Body of pancreas (tissue), 4 donors: ENCODE measurements at regions not wholly inside any gene's neighbourhood (a gene's known extent, or its start where the extent isn't known, plus 50 kb on each side); places are given as distances from the start of the nearest gene placed in this dataset.

ENCODE experiments used
- ATAC-seq: fragments of 150-250 bp; one replicate; pipeline ENCODE4 v1.9.1; 2016
- DNase-seq, 4 donors: peaks; one replicate each; pipeline ENCODE4 v3.0.0-alpha.2; 2019
- H3K27ac ChIP-seq, 4 donors: fragments of 200-600 bp; sonication (generic); 1 replicate in 3 of 4; 2 replicates in 1 of 4; pipeline versions ENCODE4 v1.5.1 to v1.6.1; 2016 to 2019; ENCODE audit warnings: mild to moderate bottlenecking in 1 of 4, mixed read lengths in 1 of 4, moderate library complexity in 1 of 4
- H3K27me3 ChIP-seq, 2 donors: fragments of 200-600 bp; sonication (generic); one replicate each; pipeline ENCODE4 v1.6.0; 2016; ENCODE audit warnings: mild to moderate bottlenecking in 1 of 2
- H3K36me3 ChIP-seq, 2 donors: fragments of 200-600 bp; sonication (generic); replicated peaks in 1 of 2; 2 replicates each; pipeline ENCODE4 v1.5.1; 2016; ENCODE audit warnings: low read depth in 2 of 2; ENCODE audit not compliant: insufficient read depth in 1 of 2
- H3K4me1 ChIP-seq: fragments of 200-600 bp; sonication (generic); one replicate; pipeline ENCODE4 v1.6.0; 2016
- H3K4me3 ChIP-seq, 2 donors: fragments of 200-600 bp; sonication (generic); 1 replicate in 1 of 2; 2 replicates in 1 of 2; pipeline ENCODE4 v1.5.1; 2016 to 2019
- H3K9me3 ChIP-seq, 3 donors: fragments of 200-600 bp; sonication (generic); 1 replicate in 2 of 3; 2 replicates in 1 of 3; pipeline ENCODE4 v1.5.1; 2016
- CTCF ChIP-seq, 7 experiments: fragments of 450-650 bp in 4 of 7; fragments of 200-600 bp in 3 of 7; sonication (generic) in 3 of 7; IDR thresholded peaks; one replicate each; pipeline ENCODE4 v1.5.1; 2016 to 2019; ENCODE audit warnings: antibody characterized with exemption in 7 of 7
- POLR2A ChIP-seq, 3 donors: fragments of 450-650 bp; IDR thresholded peaks; one replicate each; pipeline ENCODE4 v1.6.1; 2016; ENCODE audit warnings: antibody characterized with exemption in 3 of 3, mild to moderate bottlenecking in 2 of 3
- WGBS, 2 donors: methylation state at CpG; one replicate each; pipeline ENCODE4 v1.1.5; 2017; 5-methylcytosine and 5-hydroxymethylcytosine counted together
- intact Hi-C: fragments of 100-400 bp; cut with DNase I; formaldehyde crosslinking; loops from one replicate; pipeline ENCODE4 v1.15.1; 2023

DNA sequence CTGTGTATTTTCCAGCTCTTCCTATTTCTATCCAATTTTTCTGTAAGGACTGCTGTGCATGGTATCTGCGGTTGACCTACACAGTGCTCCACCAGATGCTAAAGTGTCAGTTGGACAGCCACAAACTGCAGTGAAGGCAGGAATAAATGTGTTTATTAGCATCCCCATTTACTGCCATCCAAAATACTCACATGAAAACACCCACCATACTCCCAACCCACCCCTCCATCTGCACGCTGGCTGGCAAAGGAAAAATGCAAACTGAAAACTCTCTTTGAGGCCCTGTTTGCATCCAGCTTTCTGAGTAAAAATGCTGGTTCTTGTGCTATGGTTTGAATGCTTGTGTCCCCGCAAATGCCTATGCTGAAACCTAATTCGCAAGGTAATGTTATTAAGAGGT is 515.5 kb downstream of the ZNF385D start:
- Histone ChIP-seq H3K27ac (no peak overlapping the region), H3K36me3 (no peaks in the 10 kb centered on the region), H3K4me1 (no peaks in the 10 kb centered on the region), H3K9me3 (no peaks in the 10 kb centered on the region), H3K27me3 (no peaks in the 10 kb centered on the region), H3K4me3 (no peak overlapping the region)
- ATAC-seq (no peak), DNase-seq (no peak)
- intact Hi-C loops, result no loop called here
- 61 to 77% methylated on average over 4 of the region's 4 CpGs for WGBS, 2 donors
- TF ChIP-seq CTCF (IDR thresholded peaks at IDR 0.05) (no peak), POLR2A (IDR thresholded peaks at IDR 0.05) (no peak)

DNA sequence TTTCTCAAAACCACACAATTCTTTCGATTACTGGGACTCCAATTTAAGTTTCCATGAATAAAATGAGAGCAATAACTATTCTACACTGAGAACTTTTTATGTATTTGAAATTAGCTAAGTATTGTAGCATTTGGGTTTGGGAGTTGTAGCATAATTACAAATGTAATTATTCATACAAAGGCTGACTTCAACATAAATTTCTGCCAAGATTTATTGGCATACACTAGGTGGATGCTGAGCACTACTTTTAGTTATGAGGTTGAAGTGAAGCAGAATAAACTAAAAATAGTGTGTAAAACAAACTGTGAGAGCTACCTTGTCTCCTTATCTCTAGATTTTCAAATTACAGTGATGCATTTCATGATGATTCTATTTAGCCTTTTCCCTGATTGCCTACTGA is 516.1 kb downstream of the ZNF385D start:
- TF ChIP-seq CTCF (IDR thresholded peaks at IDR 0.05), result no peak
- TF ChIP-seq POLR2A (IDR thresholded peaks at IDR 0.05), result no peak
- intact Hi-C loops, result no loop called here
- WGBS, 2 donors, result 41 to 60% methylated on average over 1 of the region's 1 CpG
- H3K4me1 ChIP-seq, result no peaks in the 10 kb centered on the region
- DNase-seq, result no peak
- H3K27me3 ChIP-seq, result no peaks in the 10 kb centered on the region
- no peaks in the 10 kb centered on the region for H3K9me3 ChIP-seq
- no peak overlapping the region for H3K4me3 ChIP-seq
- no peaks in the 10 kb centered on the region for H3K36me3 ChIP-seq
- no peak for ATAC-seq
- H3K27ac ChIP-seq, result no peak overlapping the region

DNA sequence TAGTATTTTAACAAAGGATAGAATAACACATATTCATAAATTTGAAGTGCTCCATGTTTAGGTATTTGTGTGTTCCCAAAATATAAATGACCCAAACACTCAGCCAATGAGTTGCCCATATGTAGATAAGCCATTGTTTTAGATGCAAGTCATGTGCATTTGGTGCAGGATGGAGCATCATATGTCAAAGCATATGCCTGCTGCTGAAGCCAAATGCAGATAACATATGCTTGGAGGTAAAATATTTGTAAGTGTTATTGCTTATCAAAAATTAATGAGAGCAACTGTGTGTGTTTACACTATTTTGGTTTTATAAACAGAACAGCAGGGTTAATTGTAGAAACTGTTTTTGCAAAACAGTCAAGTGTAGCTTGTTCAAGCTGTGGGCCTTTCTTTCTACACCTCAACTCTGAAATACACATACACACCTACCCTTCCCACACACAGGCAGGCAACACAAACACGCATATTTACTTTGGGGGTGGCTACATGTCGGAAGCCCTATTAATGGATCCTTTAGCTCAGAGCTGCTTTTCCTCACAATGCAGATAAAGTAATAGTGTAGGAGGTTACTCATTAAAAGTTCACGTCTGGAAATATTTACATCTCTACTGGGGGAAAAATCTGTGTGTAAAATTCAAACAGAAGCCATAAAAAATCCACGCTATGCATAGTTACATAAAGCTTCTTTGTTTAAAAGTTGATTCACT is 521.4 kb downstream of the ZNF385D start:
- TF ChIP-seq POLR2A (IDR thresholded peaks at IDR 0.05) (no peak), CTCF (IDR thresholded peaks at IDR 0.05) (no peak)
- Histone ChIP-seq H3K4me1 (no peaks in the 10 kb centered on the region), H3K4me3 (no peak overlapping the region), H3K27me3 (no peaks in the 10 kb centered on the region), H3K9me3 (no peaks in the 10 kb centered on the region), H3K27ac (no peak overlapping the region), H3K36me3 (no peaks in the 10 kb centered on the region)
- ATAC-seq (no peak), DNase-seq (no peak)
- WGBS, 2 donors, result 18 to 23% methylated on average over 4 of the region's 4 CpGs
- intact Hi-C loops, result no loop called here

- WGBS, 2 donors, result 83 to 89% methylated on average over 13 of the region's 13 CpGs
- H3K4me3 ChIP-seq, result no peak overlapping the region
- no peak for ATAC-seq
- H3K27me3 ChIP-seq, result no peaks in the 10 kb centered on the region
- intact Hi-C loops, result no loop called here
- no peak overlapping the region for H3K27ac ChIP-seq
- no peak for DNase-seq
- H3K4me1 ChIP-seq, result no peaks in the 10 kb centered on the region
- no peaks in the 10 kb centered on the region for H3K36me3 ChIP-seq
- H3K9me3 ChIP-seq, result no peaks in the 10 kb centered on the region
- TF ChIP-seq CTCF (IDR thresholded peaks at IDR 0.05) (no peak), POLR2A (IDR thresholded peaks at IDR 0.05) (no peak)
Measured at GRCh38 chr3:21226086-21226485, 524.9 kb downstream of the ZNF385D start.

DNA sequence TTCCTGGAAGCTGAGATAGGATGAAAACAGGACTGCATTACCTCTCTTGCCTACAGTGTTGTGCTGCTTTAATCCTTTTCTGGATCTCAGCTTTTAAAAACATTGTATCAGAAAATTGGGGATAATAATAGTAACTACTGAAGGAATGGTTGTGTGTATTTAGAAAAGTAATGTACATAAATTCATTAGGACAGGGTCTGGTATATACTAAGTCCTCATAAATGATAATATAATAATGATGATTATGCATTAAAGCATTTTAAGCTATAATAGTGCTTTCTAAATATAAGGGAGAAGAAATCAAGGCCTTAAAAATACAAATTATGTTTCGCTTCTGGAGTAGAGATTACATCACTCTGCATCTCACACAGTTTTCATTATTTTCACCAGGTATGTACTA is 530.1 kb downstream of the ZNF385D start:
- Histone ChIP-seq H3K9me3 (no peaks in the 10 kb centered on the region), H3K36me3 (no peaks in the 10 kb centered on the region), H3K4me1 (no peaks in the 10 kb centered on the region), H3K27ac (no peak overlapping the region), H3K4me3 (no peak overlapping the region), H3K27me3 (no peaks in the 10 kb centered on the region)
- WGBS, 2 donors, result 83 to 88% methylated on average over 1 of the region's 1 CpG
- DNase-seq (no peak), ATAC-seq (no peak)
- intact Hi-C loops, result no loop called here
- no peak for TF ChIP-seq POLR2A (IDR thresholded peaks at IDR 0.05)
- no peak for TF ChIP-seq CTCF (IDR thresholded peaks at IDR 0.05)
